ENCODE measurements at regions not wholly inside any gene's neighbourhood (a gene's known extent, or its start where the extent isn't known, plus 50 kb on each side); places are given as distances from the start of the nearest gene placed in this dataset.

DNA sequence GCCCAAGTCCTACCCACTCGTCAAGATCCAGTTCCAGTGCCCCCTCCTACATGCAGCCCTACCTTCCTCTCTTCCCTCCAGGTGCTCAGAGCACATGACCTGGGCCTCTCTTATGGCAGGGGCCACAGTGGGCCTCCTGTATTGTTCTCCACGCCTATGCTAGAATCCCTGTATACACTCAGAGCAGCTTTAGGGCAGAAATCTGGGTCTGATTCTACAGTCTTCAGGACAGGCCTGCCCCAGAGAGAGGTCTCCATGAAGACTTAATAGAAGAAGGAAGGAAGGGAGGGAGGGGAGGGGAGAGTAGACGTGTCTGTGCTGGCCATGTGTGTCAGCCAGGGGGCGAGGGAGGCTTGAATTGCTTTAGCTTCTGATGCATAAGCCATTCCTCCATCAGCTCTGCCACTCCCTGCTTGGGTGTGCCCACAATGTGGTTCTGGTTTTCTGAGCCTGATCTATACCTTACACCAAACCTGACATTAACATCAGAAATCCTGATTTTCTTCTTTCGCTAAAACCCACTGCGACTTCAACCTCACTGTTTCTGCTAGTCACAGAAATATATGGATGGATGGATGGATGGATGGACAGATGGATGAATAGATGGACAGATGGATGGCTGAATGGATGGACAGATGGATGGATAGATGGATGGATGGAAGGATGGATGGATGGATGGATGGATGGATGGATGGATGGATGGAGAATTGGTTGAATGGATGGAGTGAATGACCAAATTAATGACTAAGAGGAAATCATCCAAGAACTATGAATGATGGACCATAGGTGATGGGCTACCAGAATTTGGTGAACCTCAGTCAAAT, 56.6 kb upstream of the PRDM11 start:
- TF ChIP-seq, protein P1, sequence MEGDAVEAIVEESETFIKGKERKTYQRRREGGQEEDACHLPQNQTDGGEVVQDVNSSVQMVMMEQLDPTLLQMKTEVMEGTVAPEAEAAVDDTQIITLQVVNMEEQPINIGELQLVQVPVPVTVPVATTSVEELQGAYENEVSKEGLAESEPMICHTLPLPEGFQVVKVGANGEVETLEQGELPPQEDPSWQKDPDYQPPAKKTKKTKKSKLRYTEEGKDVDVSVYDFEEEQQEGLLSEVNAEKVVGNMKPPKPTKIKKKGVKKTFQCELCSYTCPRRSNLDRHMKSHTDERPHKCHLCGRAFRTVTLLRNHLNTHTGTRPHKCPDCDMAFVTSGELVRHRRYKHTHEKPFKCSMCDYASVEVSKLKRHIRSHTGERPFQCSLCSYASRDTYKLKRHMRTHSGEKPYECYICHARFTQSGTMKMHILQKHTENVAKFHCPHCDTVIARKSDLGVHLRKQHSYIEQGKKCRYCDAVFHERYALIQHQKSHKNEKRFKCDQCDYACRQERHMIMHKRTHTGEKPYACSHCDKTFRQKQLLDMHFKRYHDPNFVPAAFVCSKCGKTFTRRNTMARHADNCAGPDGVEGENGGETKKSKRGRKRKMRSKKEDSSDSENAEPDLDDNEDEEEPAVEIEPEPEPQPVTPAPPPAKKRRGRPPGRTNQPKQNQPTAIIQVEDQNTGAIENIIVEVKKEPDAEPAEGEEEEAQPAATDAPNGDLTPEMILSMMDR (IDR thresholded peaks at IDR 0.05; ENCODE audit: borderline replicate concordance, extremely low read depth, low read length, poor library complexity, severe bottlenecking): peak; percentile 37
- no peak for TF ChIP-seq EZH2 (IDR thresholded peaks at IDR 0.05; ENCODE audit: borderline replicate concordance, low read depth, low read length, severe bottlenecking)

All from DND-41 (cell line).